ENCODE measurements at regions not wholly inside any gene's neighbourhood (a gene's known extent, or its start where the extent isn't known, plus 50 kb on each side); places are given as distances from the start of the nearest gene placed in this dataset.

DNA sequence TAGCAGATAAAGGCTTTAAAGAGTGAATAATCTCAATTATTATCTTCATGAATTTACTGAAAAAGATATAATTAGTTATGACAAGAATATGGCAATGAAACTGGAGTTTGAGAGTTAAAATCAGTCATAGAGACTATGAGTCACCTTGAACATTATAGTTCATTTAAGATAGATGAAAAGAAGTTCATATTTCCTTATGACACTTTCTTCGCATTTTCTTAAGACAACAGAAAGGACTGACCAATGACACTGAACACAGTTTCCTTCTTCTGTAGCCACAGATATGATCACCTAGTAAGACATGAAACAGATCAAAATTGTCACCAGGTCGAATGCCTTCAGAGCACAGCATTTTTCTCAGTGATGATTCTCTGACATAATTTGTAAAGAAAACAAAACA, 202.1 kb downstream of the KLF12 start:
- FAIRE-seq: no peak

DNA sequence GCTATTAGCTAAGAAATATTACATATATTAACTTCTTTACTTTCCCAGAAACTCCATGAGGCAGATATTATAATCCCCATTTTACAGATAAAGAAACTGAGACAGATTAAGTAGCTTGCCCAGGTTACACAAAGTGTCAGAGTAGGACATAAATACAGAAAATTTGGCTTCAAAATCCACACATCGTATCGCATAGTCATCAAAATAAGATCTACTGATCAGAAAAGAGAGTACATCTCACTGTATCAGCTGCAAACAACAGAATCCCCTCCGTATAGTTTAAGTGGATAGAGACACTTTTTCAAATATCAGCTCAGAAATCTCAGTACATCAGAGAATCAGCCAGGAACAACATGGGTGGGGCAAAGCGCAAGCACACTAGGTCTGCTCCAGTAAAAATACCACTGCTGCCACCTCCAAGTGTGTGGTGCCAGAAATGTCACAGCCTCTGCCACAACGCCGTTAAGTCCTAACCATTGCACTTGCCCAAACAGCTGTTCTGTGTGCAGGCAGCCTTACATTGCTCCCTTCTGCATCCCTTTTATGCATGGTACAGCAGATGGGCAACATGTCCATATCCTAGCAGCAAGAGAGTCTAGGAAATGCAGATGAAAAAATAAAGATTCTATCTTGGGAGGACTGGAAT, 204.8 kb downstream of the KLF12 start:
- FAIRE-seq: no peak

DNA sequence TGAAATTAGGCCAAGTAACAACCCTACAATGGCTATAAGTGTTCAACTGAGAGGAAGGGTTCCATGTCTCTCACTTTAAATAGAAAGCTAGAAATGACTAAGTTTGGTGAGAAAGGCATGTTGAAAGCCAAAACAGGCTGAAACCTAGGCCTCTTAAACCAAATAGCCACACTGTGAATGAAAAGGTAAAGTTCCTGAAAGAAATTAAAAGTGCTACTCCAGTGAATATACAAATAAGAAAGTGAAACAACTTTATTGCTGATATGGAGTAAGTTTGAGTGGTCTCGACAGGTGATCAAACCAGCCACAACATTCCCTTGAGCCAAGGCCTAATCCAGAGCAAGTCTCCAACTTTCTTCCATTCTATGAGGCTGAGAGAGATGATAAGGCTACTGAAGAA, 209.6 kb downstream of the KLF12 start:
- FAIRE-seq: no peak

DNA sequence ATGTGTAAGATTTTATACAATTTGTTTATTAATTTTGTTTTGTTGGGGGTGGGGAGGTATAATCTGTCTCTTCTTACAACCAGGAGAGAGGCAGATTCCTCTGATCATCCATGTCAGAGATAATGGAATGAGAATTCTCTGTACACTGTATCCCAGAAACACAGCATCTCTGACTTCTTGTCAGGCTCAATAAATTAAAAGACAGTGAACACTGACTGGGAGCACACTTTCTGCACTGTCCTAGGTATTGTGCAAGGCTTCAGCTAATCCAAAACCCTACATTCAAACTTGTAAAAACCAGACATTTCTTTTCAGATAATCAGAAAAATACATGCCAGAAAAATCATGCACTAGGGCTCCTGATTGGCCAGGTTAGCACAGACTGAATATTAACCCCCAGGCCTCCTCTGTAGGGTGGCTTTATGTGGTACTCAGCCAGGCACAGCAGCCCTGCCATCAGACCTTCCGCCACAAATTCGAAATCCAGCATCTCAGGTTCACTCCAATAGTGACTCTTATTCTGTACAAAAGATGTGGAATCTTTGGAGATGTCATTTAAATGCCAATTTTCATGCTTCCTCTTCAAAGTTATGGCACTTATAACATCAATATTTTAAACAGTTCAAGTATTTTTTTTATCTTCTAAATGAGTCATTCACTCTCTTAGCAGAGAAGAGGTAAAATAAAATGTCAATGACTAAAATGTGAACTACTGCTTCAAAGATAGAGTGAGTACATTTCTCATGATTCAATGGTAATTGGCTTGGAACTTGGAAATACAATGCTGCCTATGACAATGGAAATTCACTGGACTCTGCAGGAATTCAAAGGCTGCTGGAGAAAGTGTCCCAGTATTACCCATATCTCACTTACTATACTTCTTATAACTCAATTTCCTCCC, 211.5 kb downstream of the KLF12 start:
- FAIRE-seq: no peak

DNA sequence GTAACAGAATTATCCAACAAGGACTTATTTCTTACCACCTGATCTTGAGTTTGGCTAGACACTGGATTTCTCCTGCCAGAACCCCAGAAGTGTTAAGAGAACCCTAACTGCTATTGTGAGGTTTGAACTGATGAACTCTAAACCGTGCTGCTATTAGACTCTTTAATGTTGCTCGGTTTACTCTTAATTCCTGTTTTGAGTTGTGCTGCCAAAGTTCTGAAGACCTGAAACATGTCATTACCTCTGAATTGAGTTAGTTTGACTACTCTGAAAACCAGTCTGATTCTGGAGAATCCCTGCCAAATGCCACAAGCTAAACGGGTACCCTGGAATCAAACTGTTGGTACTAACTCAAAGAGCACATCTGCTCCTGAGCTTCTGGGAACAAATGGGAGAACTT, 215.5 kb downstream of the KLF12 start:
- no peak for FAIRE-seq

DNA sequence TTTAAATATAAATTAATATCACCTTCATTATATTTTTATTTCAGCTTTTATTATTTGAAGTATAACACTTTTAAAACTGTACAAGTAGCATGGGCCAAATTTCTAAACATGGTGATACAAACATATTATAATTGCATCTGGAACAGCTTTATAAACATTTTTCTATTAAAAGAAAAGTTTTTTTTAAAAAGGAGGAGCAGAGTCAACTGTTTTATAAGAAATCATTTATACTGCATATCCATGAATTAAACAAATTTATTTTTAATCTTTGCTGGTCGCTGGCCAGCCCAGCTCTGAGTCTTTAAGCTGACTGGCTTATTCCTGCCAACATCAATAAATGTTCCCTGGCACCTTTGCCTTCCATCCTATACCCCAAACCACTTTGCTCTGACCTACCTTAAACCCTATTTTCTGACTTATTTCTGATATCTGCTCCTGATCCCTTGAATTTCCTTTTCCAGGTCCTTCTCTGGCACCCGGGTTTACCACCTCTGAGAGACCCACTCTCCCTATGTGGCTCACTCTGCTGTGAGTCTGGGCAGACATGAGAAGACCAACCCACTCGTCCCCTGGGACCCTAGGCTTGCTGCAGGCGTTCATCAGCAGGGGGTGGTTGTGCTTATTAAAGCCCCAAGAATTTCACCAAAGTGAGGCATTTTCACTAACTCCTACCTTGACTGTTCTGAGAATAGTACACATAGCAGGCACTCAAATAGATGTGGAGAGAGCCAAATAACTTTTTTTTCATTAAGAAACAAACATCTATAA, 220.3 kb downstream of the KLF12 start:
- FAIRE-seq: no peak

DNA sequence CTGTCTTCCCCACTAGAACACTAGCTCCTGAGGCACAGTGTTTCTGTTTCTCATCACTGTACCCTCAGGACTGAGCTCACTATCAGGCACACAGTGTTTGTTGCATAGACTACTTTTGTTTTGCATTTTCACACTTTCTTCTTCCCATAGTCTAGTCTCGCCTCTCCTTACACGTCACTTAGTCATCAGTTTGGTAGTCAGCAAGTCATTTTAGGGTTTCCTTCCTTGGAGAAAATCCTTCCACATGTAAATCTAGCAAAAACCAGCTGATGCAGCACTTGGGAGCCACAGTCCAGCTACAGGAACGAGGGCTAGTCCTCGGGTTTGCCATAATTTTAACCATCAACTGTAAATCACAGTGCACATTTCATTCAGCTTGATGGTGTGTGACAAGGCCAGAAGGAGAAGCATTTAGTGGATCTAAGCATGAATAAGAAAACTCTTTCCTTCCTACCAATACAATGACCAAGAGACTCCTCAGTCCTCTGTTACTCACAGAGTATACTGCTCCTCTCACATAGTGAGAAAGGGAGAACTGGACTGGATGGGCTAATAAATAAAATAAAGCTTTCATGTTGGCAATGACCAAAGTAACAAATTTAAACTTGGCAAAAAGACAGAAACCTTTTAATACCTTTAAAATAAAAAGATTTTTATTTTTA, 221.0 kb downstream of the KLF12 start:
- no peak for FAIRE-seq

DNA sequence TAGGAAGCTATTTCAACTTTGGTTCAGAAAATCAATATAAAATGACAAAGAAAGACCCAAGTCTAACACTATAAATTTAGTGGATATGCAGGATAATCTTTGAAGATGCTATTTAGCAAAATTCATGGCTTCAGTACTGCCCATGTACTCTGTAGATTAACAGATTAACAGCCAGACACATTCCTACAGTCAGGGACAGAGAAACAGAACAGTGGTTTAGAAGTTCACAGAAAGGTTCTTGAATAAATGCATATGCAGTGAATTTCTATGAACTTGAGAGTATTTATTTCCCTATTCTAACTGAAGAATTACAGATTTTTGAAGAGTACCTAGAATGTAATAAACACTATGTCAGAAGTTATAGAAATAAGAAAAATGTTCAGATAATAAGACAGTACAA, 222.8 kb downstream of the KLF12 start:
- no peak for FAIRE-seq

DNA sequence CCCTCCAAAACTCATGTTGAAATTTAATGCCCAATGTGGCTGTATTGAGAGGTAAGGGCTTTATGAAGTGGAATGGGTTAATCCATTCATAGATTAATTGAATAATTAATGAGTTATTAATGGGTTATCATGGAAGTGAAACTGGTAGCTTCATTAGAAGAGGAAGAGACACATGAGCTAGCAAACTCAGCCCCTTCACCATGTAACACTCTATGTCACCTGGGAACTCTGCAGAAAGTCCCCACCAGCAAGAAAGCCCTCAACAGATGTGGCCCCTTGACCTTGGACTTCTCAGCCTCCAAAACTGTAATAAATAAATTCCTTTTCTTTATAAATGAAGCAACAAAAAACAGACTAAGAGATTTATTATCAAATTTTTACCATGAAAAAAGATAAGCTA, 223.5 kb downstream of the KLF12 start:
- no peak for FAIRE-seq

DNA sequence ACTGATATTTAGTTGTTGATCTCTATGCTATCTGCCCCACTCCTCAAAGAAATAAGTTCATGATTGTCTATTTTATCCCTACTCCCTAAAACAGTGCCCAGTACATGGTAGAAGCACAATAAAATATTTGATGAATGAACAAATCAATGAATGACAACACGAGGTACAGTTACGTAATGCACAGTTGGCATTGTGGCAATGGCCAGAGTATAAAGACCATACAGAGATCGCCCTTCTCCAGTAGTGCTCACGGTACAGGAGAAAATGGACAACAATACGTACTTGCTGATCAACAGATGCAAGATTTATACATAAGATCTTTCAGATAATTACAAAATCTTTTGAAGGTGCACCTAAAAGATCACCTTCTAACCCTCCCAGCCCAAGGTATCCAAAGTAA, 225.4 kb downstream of the KLF12 start:
- FAIRE-seq: no peak

DNA sequence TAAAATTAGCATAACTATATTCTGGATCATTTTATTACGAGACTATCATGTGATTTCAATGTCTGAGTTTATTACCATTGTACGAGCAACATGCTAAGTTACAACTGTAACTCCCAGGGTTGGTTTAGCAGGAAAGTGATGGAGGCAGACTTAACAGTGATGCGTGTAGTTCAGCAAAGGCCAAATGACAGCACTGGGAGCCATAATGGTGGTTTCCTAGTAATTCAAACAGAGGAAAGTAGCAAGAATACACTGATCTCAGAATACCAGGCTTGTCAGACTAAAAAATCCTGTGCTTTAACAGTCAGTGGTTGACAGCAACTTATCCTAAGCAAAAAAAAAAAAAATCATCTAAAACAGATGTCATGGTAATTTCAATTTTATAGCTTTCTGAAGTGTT, 229.6 kb downstream of the KLF12 start:
- no peak for FAIRE-seq

DNA sequence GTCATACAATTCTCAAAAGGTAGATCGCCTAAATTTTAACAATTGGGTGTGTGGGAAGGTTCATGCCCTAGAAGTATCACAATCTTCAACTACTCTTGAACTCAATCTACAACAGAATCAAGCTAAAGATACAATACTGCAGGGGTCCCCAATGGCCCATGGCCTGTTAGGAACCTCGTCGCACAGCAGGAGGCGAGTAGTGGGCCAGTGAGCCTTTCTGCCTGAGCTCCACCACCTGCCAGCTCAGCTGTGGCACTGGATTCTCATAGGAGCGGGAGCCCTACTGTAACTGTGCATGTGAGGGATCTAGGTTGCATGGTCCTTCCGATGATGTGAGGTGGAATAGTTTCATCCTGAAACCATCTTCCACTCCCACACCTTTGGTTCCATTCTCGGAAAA, 230.6 kb downstream of the KLF12 start:
- no peak for FAIRE-seq

DNA sequence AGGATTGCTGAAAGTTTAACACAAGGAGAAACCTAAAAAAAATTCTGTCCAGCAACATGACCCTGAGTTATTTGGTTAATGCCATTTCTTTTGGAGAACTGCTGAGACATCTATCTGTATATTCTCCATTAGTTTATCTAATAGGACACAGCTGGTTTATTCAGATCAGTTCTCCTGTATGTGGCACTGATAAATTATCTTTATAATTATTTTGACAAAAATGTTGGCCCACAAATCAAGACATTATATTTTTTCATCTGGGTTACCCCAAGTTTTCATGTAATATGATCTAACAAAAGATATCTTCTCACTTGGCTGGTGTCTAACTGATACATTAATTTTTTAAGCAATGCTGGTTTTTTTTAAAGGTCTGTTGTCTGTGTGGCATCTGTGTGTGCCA, 231.4 kb downstream of the KLF12 start:
- no peak for FAIRE-seq

DNA sequence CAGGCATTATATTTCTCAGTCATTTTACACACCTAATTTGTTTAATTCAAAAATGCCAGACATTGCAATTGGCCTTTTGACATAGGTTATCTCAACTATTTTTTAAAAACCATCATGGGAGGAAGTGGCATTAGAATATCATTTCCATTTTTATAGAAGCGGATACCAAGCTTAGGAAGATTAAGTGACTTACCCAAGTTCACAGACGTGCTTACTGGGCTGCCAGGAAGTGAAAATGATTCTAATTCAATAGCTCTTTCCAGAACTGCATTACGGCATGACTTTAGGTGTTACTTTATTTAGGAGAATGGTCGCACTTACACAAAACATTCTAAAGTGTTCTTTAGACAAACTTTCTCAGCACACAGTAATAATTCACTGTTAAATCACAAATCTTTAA, 231.9 kb downstream of the KLF12 start:
- no peak for FAIRE-seq

DNA sequence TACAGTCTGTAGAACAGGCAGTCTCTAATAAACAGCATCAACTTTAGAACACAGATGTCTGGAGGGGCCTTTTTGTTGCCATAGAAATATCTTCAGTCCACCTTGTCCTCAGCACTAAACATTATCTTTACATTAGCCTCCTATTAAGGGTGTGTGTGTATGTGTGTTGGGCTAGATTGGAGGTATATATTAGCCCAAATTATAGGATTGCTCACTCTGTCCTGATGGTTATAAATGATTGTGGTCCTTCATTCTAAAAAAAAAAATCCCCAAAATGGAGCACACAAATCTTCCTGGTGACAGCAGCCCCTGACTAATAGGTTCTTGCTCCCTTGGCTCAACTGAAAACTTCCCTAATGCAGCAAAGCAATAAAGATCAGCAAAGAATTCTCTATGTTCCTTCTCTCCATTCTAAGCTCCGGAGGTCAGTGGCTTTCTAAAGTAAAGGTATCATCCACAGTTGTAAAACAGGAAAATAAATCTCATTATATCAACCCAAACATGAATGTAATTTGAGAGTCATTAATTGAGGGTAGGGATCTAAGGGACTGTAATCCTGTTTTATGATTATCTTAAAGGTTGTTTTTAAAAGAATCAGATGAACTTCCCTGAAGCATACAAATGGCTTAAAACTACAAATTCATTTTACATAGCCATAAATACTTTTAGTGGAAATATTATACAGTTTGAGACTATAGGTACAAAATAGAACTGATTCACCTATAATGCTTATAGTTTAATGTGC, 232.7 kb downstream of the KLF12 start:
- no peak for FAIRE-seq

DNA sequence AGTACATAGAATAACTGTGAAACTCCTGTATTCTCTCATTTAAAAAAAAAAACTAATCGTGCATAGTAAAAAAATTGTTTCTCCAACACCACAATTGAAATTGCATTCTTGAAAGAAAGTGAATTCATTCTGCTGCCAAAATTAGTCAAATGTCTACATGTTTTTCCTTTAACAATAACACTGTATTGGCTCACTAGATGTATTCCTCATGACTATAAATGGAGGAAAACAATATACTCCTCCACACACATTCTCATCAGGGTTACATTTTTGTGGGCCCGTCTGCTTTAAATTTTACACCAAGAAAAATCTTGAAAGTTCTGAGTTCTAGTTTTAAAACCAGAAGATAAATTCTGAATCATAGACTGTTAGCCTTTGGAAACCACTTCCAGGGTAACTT, 233.6 kb downstream of the KLF12 start:
- FAIRE-seq: no peak

DNA sequence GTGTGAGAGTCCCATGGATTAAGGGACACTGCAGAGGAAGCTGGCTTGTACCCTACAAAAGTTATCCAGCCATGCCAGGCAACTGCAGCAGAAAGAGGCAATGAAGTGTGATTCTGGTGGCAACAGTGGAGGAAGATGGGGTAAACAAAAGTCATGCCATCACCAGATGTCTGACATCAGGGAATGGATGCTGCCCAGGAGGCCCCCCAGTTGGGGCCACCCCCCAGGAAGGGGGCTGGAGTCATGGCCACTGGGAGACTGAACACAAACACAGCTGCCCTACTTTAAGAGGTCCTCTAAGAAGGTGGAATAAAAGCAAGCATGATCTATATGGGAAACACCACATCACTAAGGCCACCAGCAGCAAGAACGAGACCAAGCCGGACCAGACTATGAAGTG, 235.3 kb downstream of the KLF12 start:
- no peak for FAIRE-seq

DNA sequence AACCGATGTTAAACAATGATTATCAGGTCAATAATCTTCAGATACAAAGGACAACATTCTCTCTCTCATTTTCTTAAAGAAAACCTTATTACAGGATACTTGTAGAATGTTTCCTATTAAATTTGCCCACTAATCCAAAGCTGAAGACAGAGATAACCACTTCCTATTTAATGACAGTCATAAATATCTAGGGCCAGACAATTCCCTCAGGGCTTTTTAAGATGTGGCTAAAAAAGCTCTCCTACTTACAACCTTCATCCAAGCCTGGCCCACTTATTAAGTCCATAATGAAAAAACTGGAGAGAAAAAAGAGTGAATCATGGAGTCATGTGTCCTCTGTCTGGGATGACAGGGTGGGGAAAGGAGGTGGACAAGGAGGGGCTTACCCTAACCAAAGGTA, 235.9 kb downstream of the KLF12 start:
- no peak for FAIRE-seq

DNA sequence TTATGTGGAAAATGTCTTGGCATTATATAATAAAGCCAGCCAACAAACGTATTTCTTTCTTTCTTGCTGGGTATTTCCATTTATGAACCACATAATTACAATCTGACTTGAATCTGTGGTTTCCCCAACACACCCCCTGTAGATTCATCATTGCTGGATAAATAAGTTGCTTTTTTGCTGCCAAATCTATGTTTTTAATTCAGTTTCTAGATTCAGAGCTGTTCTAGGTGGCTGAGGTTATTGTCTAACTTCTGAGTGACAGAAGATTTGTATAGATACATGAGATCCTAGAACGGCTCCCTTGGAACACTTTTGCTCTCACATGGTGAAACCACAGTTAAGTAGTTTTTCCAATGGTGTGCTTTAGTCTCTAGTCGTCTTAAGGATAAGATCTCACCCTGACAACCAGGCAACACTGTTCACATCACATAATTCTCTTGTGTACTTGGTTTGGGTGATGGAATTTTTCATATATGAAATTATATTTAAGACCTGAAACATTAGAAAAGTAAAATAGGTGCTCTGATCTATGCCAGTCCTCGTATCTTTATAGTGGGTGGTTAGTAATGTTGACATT, 239.1 kb downstream of the KLF12 start:
- no peak for FAIRE-seq

DNA sequence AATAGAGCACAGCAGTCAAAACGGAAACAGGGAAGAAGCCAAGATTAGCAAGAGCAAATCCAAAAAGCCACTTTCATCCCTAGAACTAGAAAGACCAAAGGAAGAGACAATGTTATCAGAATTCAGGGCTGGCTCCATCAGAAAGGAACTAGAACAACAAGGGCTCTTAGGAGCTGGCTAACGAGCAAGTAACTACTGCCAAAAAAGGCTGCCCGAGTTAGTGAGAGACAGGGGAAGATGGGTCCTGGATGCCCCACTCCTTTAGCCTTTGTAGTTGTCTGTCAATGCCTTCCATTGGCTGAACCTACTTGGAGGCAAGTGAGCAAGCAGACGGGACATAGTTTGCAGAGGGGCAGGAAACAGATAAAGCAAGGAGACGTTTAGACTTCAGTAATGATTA, 240.4 kb downstream of the KLF12 start:
- no peak for FAIRE-seq

DNA sequence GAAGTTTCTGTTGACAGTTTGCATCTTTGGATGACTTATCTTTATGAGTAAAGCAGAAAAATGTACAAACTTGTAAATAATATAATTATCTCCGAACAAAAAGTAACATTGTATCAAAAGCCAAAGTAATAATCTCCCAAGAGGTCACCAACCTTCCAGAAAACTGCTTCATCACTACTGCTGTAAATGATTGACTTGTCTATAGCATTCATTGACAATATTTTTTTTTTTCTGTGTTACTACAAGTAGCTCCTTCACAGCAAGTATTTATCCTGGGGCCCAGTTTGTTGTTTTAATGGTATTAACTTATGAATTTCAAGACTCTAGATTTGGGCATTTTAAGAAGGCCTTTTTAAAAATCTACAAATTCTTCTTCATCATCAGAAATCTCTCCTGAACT, 242.4 kb downstream of the KLF12 start:
- no peak for FAIRE-seq

DNA sequence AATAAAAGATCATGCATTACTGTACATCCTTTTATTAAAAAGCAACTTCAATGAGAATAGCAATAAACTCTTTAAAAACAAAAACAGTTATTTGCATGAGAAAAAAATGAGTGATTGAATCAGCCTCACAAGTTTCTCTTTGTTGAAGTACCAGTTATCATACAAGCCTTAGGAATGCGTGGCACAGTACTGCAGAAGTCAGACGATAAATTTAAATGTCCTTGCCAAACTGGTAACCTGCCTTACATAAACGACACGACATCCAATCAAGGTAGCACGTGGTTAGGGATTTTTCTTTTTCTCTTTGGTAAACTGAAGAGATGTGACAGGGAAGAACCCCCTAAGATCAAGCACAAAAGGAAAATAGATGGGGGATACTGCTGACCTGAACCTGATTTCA, 251.0 kb downstream of the KLF12 start:
- no peak for FAIRE-seq
